H9 (cell line): ENCODE measurements at regions not wholly inside any gene's neighbourhood (a gene's known extent, or its start where the extent isn't known, plus 50 kb on each side); places are given as distances from the start of the nearest gene placed in this dataset.

Experiments used
- DNase-seq: peaks from one replicate; pipeline ENCODE4 v3.0.0-alpha.2; 2017
- H2AFZ ChIP-seq: one replicate; pipeline ENCODE4 v1.6.1; 2013; ENCODE audit warnings: mild to moderate bottlenecking, low read length, control low read depth, moderate library complexity
- H2AK5ac ChIP-seq: 2 replicates; pipeline ENCODE4 v1.6.1; 2013; ENCODE audit warnings: low read length, control low read depth, mixed read lengths; ENCODE audit not compliant: insufficient read length
- H2BK120ac ChIP-seq: one replicate; pipeline ENCODE4 v1.6.1; 2013; ENCODE audit warnings: low read depth, mild to moderate bottlenecking, low read length, control low read depth, inconsistent platforms; ENCODE audit not compliant: poor library complexity, severe bottlenecking
- H2BK12ac ChIP-seq: 2 replicates; pipeline ENCODE4 v1.6.1; 2013; ENCODE audit warnings: low read length, control low read depth, mixed read lengths, low read depth; ENCODE audit not compliant: insufficient read length
- H2BK15ac ChIP-seq: 2 replicates; pipeline ENCODE4 v1.6.1; 2013; ENCODE audit warnings: low read depth, low read length, control low read depth
- H2BK20ac ChIP-seq: one replicate; pipeline ENCODE4 v1.6.1; 2013; ENCODE audit warnings: low read depth, mild to moderate bottlenecking, low read length, control low read depth, inconsistent platforms; ENCODE audit not compliant: poor library complexity, severe bottlenecking
- H2BK5ac ChIP-seq: 2 replicates; pipeline ENCODE4 v1.6.1; 2013; ENCODE audit warnings: low read length, control low read depth, mixed read lengths; ENCODE audit not compliant: insufficient read length
- H3K14ac ChIP-seq: 2 replicates; pipeline ENCODE4 v1.6.1; 2013; ENCODE audit warnings: low read length, control low read depth; ENCODE audit not compliant: insufficient read depth
- H3K18ac ChIP-seq: 2 replicates; pipeline ENCODE4 v1.6.1; 2013; ENCODE audit warnings: low read depth, mild to moderate bottlenecking, mixed read lengths, low read length, control low read depth; ENCODE audit not compliant: insufficient read length
- H3K23ac ChIP-seq: 2 replicates; pipeline ENCODE4 v1.6.1; 2013; ENCODE audit warnings: low read length, control low read depth, mixed read lengths, low read depth; ENCODE audit not compliant: insufficient read length
- H3K23me2 ChIP-seq: 2 replicates; pipeline ENCODE4 v1.6.1; 2013; ENCODE audit warnings: low read depth, mild to moderate bottlenecking, mixed read lengths, low read length, control low read depth; ENCODE audit not compliant: insufficient read length, poor library complexity, severe bottlenecking
- H3K27ac ChIP-seq: 2 replicates; pipeline ENCODE4 v1.5.1; 2013; ENCODE audit warnings: low read length, control low read depth, mixed read lengths, low read depth; ENCODE audit not compliant: insufficient read length
- H3K27me3 ChIP-seq: 2 replicates; pipeline ENCODE4 v1.6.1; 2013; ENCODE audit warnings: low read length, control low read depth, inconsistent platforms; ENCODE audit not compliant: insufficient read depth
- H3K4ac ChIP-seq: 2 replicates; pipeline ENCODE4 v1.6.1; 2013; ENCODE audit warnings: low read depth, mild to moderate bottlenecking, control low read depth, inconsistent platforms, low read length, moderate library complexity
- H3K4me1 ChIP-seq: 2 replicates; pipeline ENCODE4 v1.6.1; 2013; ENCODE audit warnings: low read length, control low read depth, inconsistent platforms; ENCODE audit not compliant: insufficient read depth
- H3K4me2 ChIP-seq: 2 replicates; pipeline ENCODE4 v1.6.1; 2013; ENCODE audit warnings: low read length, control low read depth, mixed read lengths; ENCODE audit not compliant: insufficient read length, insufficient read depth
- H3K56ac ChIP-seq: 2 replicates; pipeline ENCODE4 v1.6.1; 2013; ENCODE audit warnings: low read depth, mild to moderate bottlenecking, mixed read lengths, low read length, control low read depth; ENCODE audit not compliant: insufficient read length
- H3K79me1 ChIP-seq: 2 replicates; pipeline ENCODE4 v1.6.1; 2013; ENCODE audit warnings: low read depth, mild to moderate bottlenecking, moderate library complexity, low read length, control low read depth, inconsistent platforms; ENCODE audit not compliant: insufficient read depth, poor library complexity, severe bottlenecking
- H3K79me2 ChIP-seq: 2 replicates; pipeline ENCODE4 v1.6.1; 2013; ENCODE audit warnings: low read length, control low read depth, inconsistent platforms; ENCODE audit not compliant: insufficient read depth
- H3K9ac ChIP-seq: 2 replicates; pipeline ENCODE4 v1.6.1; 2013; ENCODE audit warnings: low read length, control low read depth, mixed read lengths; ENCODE audit not compliant: insufficient read length; ENCODE audit errors: extremely low read depth
- H3K9me3 ChIP-seq: one replicate; pipeline ENCODE4 v1.6.1; 2013; ENCODE audit warnings: low read depth, low read length, inconsistent platforms; ENCODE audit not compliant: control insufficient read depth
- H3T11ph ChIP-seq: one replicate; pipeline ENCODE4 v1.6.1; 2013; ENCODE audit warnings: mild to moderate bottlenecking, low read length, control low read depth, inconsistent platforms
- H4K20me1 ChIP-seq: one replicate; pipeline ENCODE4 v1.6.1; 2013; ENCODE audit not compliant: control insufficient read depth, insufficient read length, insufficient read depth
- H4K5ac ChIP-seq: 2 replicates; pipeline ENCODE4 v1.6.1; 2013; ENCODE audit warnings: low read depth, mild to moderate bottlenecking, mixed read lengths, low read length, control low read depth; ENCODE audit not compliant: insufficient read length
- H4K8ac ChIP-seq: replicated peaks from 2 replicates; pipeline ENCODE4 v1.6.1; 2013; ENCODE audit warnings: low read length, control low read depth, mixed read lengths, low read depth; ENCODE audit not compliant: insufficient read length
- H4K91ac ChIP-seq: 2 replicates; pipeline ENCODE4 v1.6.1; 2013; ENCODE audit warnings: low read depth, mild to moderate bottlenecking, moderate library complexity, mixed read lengths, low read length, control low read depth; ENCODE audit not compliant: insufficient read length
- H3K27ac Mint-ChIP-seq, 3 experiments: 2 replicates in 2 of 3; 3 replicates in 1 of 3; pipeline ENCODE4 v1.8.0; 2020 to 2021; ENCODE audit warnings: mixed read lengths in 3 of 3, mild to moderate bottlenecking in 1 of 3, moderate library complexity in 1 of 3
- H3K27me3 Mint-ChIP-seq: 2 replicates; pipeline ENCODE4 v1.8.0; 2021; ENCODE audit warnings: low read depth, mild to moderate bottlenecking, moderate library complexity, mixed read lengths
- H3K36me3 Mint-ChIP-seq, 3 experiments: 2 replicates in 2 of 3; 3 replicates in 1 of 3; pipeline ENCODE4 v1.8.0; 2020 to 2021; ENCODE audit warnings: low read depth in 3 of 3, mixed read lengths in 3 of 3; ENCODE audit not compliant: insufficient read depth in 1 of 3
- H3K4me1 Mint-ChIP-seq, 2 experiments: 2 replicates each; pipeline ENCODE4 v1.8.0; 2020; ENCODE audit warnings: mixed read lengths in 2 of 2
- H3K4me3 Mint-ChIP-seq, 2 experiments: 2 replicates in 1 of 2; 3 replicates in 1 of 2; pipeline ENCODE4 v1.8.0; 2020 to 2021; ENCODE audit warnings: mild to moderate bottlenecking in 2 of 2, mixed read lengths in 2 of 2, moderate library complexity in 1 of 2
- H3K9me3 Mint-ChIP-seq, 2 experiments: 2 replicates in 1 of 2; 3 replicates in 1 of 2; pipeline ENCODE4 v1.8.0; 2020; ENCODE audit warnings: mild to moderate bottlenecking in 2 of 2, mixed read lengths in 2 of 2, moderate library complexity in 1 of 2
- WGBS: extraction: QIAGEN DNeasy Blood & Tissue Kit; methylation state at CpG from one replicate; pipeline ENCODE4 v1.1.7; 2013; ENCODE audit warnings: missing lambda C conversion rate, low lambda C conversion rate, mixed read lengths; ENCODE audit not compliant: insufficient read length; ENCODE audit errors: extremely low coverage; 5-methylcytosine and 5-hydroxymethylcytosine counted together
- TF ChIP-seq, protein P1 (sequence below): fragments of 200-600 bp; sonication (generic); conservative IDR thresholded peaks from 3 replicates; pipeline ENCODE4 v1.8.0; 2021; ENCODE audit warnings: antibody characterized with exemption, mild to moderate bottlenecking

DNA sequence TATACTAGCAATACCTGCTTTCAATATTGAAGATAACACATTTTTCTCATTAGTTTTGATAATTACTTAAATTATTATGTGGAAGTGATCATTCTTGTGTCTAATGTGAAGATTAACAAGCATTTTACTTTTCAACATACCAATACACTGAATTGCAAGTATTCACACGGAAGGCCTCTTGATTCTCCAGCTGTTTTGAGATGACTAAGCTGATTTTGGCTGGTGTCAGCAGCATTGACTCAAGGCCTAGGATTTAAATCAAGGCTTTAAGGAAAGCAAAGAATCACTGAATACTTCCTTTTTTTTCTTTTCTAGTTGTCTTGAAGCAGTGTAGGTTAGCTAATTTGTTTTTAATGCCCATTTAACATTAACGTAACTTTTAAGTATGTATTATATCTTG is 373.7 kb downstream of the SRGAP2C start:
- H4K20me1 ChIP-seq, result no peaks in the 10 kb centered on the region
- H4K5ac ChIP-seq, result no peak overlapping the region
- no peak overlapping the region for H2BK5ac ChIP-seq
- no peak overlapping the region for H3T11ph ChIP-seq
- H3K79me1 ChIP-seq, result no peaks in the 10 kb centered on the region
- no peak overlapping the region for H2BK15ac ChIP-seq
- no peak overlapping the region for H3K9ac ChIP-seq
- no peak overlapping the region for H2BK12ac ChIP-seq
- H3K14ac ChIP-seq, result no peak overlapping the region
- no peak overlapping the region for H4K8ac ChIP-seq
- TF ChIP-seq, protein P1, sequence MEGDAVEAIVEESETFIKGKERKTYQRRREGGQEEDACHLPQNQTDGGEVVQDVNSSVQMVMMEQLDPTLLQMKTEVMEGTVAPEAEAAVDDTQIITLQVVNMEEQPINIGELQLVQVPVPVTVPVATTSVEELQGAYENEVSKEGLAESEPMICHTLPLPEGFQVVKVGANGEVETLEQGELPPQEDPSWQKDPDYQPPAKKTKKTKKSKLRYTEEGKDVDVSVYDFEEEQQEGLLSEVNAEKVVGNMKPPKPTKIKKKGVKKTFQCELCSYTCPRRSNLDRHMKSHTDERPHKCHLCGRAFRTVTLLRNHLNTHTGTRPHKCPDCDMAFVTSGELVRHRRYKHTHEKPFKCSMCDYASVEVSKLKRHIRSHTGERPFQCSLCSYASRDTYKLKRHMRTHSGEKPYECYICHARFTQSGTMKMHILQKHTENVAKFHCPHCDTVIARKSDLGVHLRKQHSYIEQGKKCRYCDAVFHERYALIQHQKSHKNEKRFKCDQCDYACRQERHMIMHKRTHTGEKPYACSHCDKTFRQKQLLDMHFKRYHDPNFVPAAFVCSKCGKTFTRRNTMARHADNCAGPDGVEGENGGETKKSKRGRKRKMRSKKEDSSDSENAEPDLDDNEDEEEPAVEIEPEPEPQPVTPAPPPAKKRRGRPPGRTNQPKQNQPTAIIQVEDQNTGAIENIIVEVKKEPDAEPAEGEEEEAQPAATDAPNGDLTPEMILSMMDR, result no peak
- Mint-ChIP-seq H3K36me3 (no peaks in the 10 kb centered on the region), H3K4me3 (no peak overlapping the region), H3K4me1 (peaks cover 34 to 43% of the 10 kb centered on the region in 2 experiments), H3K27ac (peak overlapping the region; percentile 17 to 93 (median 90); a peak in 3 of 7 replicates), H3K9me3 (no peaks in the 10 kb centered on the region), H3K27me3 (no peaks in the 10 kb centered on the region)
- no peak for DNase-seq
- H2BK120ac ChIP-seq, result no peak overlapping the region
- H3K79me2 ChIP-seq, result no peaks in the 10 kb centered on the region
- H2BK20ac ChIP-seq, result no peak overlapping the region
- no peak overlapping the region for H2AK5ac ChIP-seq
- WGBS, result no CpG with 5 or more reads among the region's 2 CpGs
- H3K56ac ChIP-seq, result no peak overlapping the region
- no peaks in the 10 kb centered on the region for H3K23me2 ChIP-seq
- no peaks in the 10 kb centered on the region for H3K27me3 ChIP-seq
- no peak overlapping the region for H3K4me2 ChIP-seq
- peaks cover 8% of the 10 kb centered on the region; the same call in 1 of the 2 replicates for H3K4me1 ChIP-seq
- H3K18ac ChIP-seq, result no peak overlapping the region
- H4K91ac ChIP-seq, result no peak overlapping the region
- no peak overlapping the region for H3K23ac ChIP-seq
- no peak overlapping the region for H2AFZ ChIP-seq
- no peaks in the 10 kb centered on the region for H3K9me3 ChIP-seq
- no peak overlapping the region for H3K27ac ChIP-seq
- no peak overlapping the region for H3K4ac ChIP-seq
